Naive thymus-derived CD8-positive, alpha-beta T cell (primary cell): ENCODE measurements at regions not wholly inside any gene's neighbourhood (a gene's known extent, or its start where the extent isn't known, plus 50 kb on each side); places are given as distances from the start of the nearest gene placed in this dataset.
"Not testable (repeated sequence)": the region's sequence is repeated elsewhere in the genome, so short reads cannot be mapped to it uniquely, and the experiment has no call there.

Experiments used
- ATAC-seq, 2 donors: fragments of 150-1000 bp; cut with Tn5 transposase in 1 of 2; sonication (Bioruptor Pico), chemical (Tn5 transposase) in 1 of 2; 1 replicate in 1 of 2; 2 replicates in 1 of 2; pipeline ENCODE4 v1.10.0; 2021; ENCODE audit warnings: mild to moderate bottlenecking in 2 of 2, moderate library complexity in 2 of 2
- POLR2A ChIA-PET: fragments of 350-600 bp; sonication (Branson Sonifier 250); formaldehyde crosslinking; loops from one replicate; lab custom pipeline; 2021; ENCODE audit warnings: antibody characterized with exemption; lab: Charles Lee
- DNase-seq, 10 donors: peaks; one replicate each; pipeline versions ENCODE4 v3.0.0 to v3.0.0-alpha.2; 2020 to 2022
- H3K27ac Mint-ChIP-seq, 10 donors: one replicate each; pipeline ENCODE4 v1.8.0; 2020 to 2022; ENCODE audit warnings: mild to moderate bottlenecking in 10 of 10, mixed read lengths in 10 of 10, moderate library complexity in 4 of 10, inconsistent platforms in 1 of 10
- H3K27me3 Mint-ChIP-seq, 5 donors: one replicate each; pipeline ENCODE4 v1.8.0; 2021 to 2022; ENCODE audit warnings: mixed read lengths in 5 of 5
- H3K36me3 Mint-ChIP-seq, 3 donors: one replicate each; pipeline ENCODE4 v1.8.0; 2020 to 2022; ENCODE audit warnings: mixed read lengths in 3 of 3, mild to moderate bottlenecking in 2 of 3, inconsistent platforms in 1 of 3
- H3K4me1 Mint-ChIP-seq, 4 donors: one replicate each; pipeline ENCODE4 v1.8.0; 2021 to 2022; ENCODE audit warnings: mixed read lengths in 4 of 4
- H3K4me3 Mint-ChIP-seq, 10 donors: one replicate each; pipeline ENCODE4 v1.8.0; 2020 to 2022; ENCODE audit warnings: mild to moderate bottlenecking in 10 of 10, mixed read lengths in 10 of 10, moderate library complexity in 6 of 10, inconsistent platforms in 1 of 10
- H3K9me3 Mint-ChIP-seq, 9 donors: one replicate each; pipeline ENCODE4 v1.8.0; 2020 to 2022; ENCODE audit warnings: mixed read lengths in 9 of 9, mild to moderate bottlenecking in 3 of 9, inconsistent platforms in 1 of 9, moderate library complexity in 1 of 9

DNA sequence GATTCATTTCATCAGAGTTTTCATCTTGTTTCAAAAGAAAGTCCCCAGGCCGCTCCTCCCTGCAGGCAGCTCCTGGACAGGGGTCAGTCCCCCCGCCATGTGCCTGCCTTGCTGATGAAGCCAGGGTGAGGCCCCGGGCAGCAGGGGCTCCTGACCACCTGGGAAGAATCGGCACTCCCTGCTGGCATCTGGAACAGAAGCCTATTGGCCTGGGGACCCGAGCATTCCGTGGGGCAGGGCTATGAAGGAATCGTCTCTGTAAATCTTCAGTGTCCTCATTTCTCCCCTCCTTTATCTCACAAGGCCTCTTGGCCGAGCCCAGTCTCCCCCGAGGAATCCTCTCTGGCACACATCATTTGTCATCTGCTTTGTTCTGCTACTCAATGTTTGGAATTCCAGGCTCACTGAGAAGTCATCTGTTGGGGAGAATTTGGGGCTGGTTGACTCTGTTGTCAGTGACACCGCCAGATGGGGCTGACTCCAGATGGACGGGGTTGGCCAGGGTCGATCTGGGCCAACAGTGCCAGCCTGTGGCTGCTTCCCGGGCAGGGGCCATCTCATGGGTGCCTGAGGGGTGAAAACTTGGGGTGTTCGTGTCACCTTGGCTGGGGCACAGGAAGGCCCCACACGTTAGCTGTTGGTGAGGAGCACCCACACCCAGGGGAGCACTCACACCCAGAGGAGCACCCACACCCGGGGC, 184.6 kb downstream of the LAT start:
- ATAC-seq, H3K4me3 Mint-ChIP-seq, H3K27me3 Mint-ChIP-seq, H3K36me3 Mint-ChIP-seq, DNase-seq, H3K9me3 Mint-ChIP-seq, H3K4me1 Mint-ChIP-seq, POLR2A ChIA-PET: not testable (repeated sequence)
- peak overlapping the region in 3 of 10 donors; percentile 34 to 77 (median 37) for H3K27ac Mint-ChIP-seq

GRCh38 chr16:29168515-29169259, 183.8 kb downstream of the LAT start:
- H3K27me3 Mint-ChIP-seq, H3K9me3 Mint-ChIP-seq, H3K4me3 Mint-ChIP-seq, DNase-seq, POLR2A ChIA-PET, ATAC-seq, H3K4me1 Mint-ChIP-seq, H3K36me3 Mint-ChIP-seq: not testable (repeated sequence)
- peak overlapping the region in 4 of 10 donors; percentile 21 to 71 (median 34) for H3K27ac Mint-ChIP-seq

GRCh38 chr16:29164442-29165089, 179.7 kb downstream of the LAT start:
- ATAC-seq, H3K4me3 Mint-ChIP-seq, DNase-seq, H3K36me3 Mint-ChIP-seq, H3K27ac Mint-ChIP-seq, H3K9me3 Mint-ChIP-seq, H3K27me3 Mint-ChIP-seq, POLR2A ChIA-PET, H3K4me1 Mint-ChIP-seq: not testable (repeated sequence)

- DNase-seq, H3K27me3 Mint-ChIP-seq, ATAC-seq, H3K36me3 Mint-ChIP-seq, POLR2A ChIA-PET, H3K9me3 Mint-ChIP-seq: not testable (repeated sequence)
- peak overlapping the region in 1 of 10 donors; percentile 36 for H3K4me3 Mint-ChIP-seq
- peak overlapping the region in 9 of 10 donors; percentile 49 to 95 (median 87) for H3K27ac Mint-ChIP-seq
- peaks cover 10 to 29% (median 27%) of the 10 kb centered on the region in 4 donors for H3K4me1 Mint-ChIP-seq
These were observed 175.3 kb downstream of the LAT start for GRCh38 chr16:29160171-29160570.

GRCh38 chr16:29159603-29160002, 174.8 kb downstream of the LAT start:
- H3K27me3 Mint-ChIP-seq, ATAC-seq, DNase-seq, POLR2A ChIA-PET, H3K9me3 Mint-ChIP-seq, H3K4me3 Mint-ChIP-seq, H3K36me3 Mint-ChIP-seq: not testable (repeated sequence)
- Mint-ChIP-seq H3K27ac (peak overlapping the region in 7 of 10 donors; percentile 32 to 95 (median 84)), H3K4me1 (peaks cover 14 to 35% (median 33%) of the 10 kb centered on the region in 4 donors)

DNA sequence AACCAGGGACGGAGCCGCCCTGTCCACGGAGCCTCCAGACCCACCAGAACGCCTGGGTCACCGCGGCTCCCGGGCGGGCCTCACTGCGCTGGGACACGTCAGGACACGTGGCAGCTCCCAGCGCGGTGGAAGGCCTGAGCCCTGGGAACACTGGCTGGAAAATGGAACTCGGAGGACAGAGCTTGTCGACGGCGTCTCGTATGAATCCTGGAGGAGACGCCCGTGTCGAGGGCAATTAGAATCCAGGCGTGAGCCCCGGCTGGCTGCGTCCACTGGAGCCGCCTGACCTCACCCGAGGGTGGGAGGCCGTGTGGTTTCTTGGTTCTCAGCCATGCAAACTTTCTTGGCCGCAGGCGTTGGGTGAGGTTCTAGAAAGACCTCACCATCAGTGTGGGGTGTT, 173.9 kb downstream of the LAT start:
- H3K36me3 Mint-ChIP-seq, result peaks cover 0 to 6% (median 3%) of the 10 kb centered on the region in 3 donors
- POLR2A ChIA-PET, result no interaction called here
- DNase-seq, result no peak
- no peak overlapping the region for H3K4me3 Mint-ChIP-seq
- ATAC-seq, result no peak
- no peak overlapping the region for H3K27ac Mint-ChIP-seq
- H3K4me1 Mint-ChIP-seq, result peaks cover 17 to 43% (median 38%) of the 10 kb centered on the region in 4 donors
- H3K9me3 Mint-ChIP-seq, result no peaks in the 10 kb centered on the region
- no peaks in the 10 kb centered on the region for H3K27me3 Mint-ChIP-seq

- Mint-ChIP-seq H3K27ac (peak overlapping the region in 9 of 10 donors; percentile 88 to 98 (median 97)), H3K4me1 (peaks cover 18 to 44% (median 40%) of the 10 kb centered on the region in 4 donors)
- H3K27me3 Mint-ChIP-seq, H3K9me3 Mint-ChIP-seq, H3K4me3 Mint-ChIP-seq, H3K36me3 Mint-ChIP-seq, POLR2A ChIA-PET, ATAC-seq, DNase-seq: not testable (repeated sequence)
These were observed 173.4 kb downstream of the LAT start for GRCh38 chr16:29158031-29158784.

- ATAC-seq (peak; percentile 58 to 67), DNase-seq (peak in 8 of 10 donors; percentile 11 to 82 (median 58))
- POLR2A ChIA-PET, H3K27me3 Mint-ChIP-seq, H3K36me3 Mint-ChIP-seq, H3K9me3 Mint-ChIP-seq: not testable (repeated sequence)
- Mint-ChIP-seq H3K4me1 (peaks cover 22 to 50% (median 46%) of the 10 kb centered on the region in 4 donors), H3K27ac (peak overlapping the region; percentile 93 to 98 (median 97)), H3K4me3 (peak overlapping the region; percentile 32 to 80 (median 56))
These were observed 172.4 kb downstream of the LAT start for GRCh38 chr16:29157051-29157923.

GRCh38 chr16:29156511-29156910, 171.7 kb downstream of the LAT start:
- no peaks in the 10 kb centered on the region for H3K27me3 Mint-ChIP-seq
- peaks cover 0 to 6% (median 5%) of the 10 kb centered on the region in 3 donors for H3K36me3 Mint-ChIP-seq
- POLR2A ChIA-PET, result interaction anchor here (1.4 kb wide), 1 partner anchor 12 kb away, joined by 3 read pairs; no protein-coding TSS in a partner anchor
- H3K4me1 Mint-ChIP-seq, result peaks cover 24 to 57% (median 53%) of the 10 kb centered on the region in 4 donors
- no peak for DNase-seq
- peak overlapping the region in 9 of 10 donors; percentile 32 to 80 (median 62) for H3K4me3 Mint-ChIP-seq
- H3K27ac Mint-ChIP-seq, result peak overlapping the region; percentile 93 to 98 (median 97)
- ATAC-seq, result no peak
- H3K9me3 Mint-ChIP-seq, result no peaks in the 10 kb centered on the region

DNA sequence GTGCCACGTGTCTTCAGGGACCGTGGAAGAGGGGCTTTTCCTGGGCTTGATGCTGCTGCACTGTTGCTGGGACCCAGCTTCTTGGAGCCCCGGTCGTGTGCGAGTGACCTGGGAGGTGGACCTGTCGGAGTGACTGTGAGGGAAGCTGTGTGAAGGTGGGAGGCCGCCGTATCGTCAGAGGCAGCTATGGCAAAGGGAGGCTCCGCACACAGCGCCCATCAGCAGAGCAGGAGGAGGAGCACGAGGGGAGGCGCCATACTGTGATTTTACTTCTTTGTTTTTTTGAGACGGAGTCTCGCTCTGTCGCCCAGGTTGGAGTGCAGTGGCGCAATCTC, 171.0 kb downstream of the LAT start:
- H3K36me3 Mint-ChIP-seq, H3K9me3 Mint-ChIP-seq, H3K27me3 Mint-ChIP-seq, ATAC-seq: not testable (repeated sequence)
- Mint-ChIP-seq H3K4me1 (peaks cover 24 to 62% (median 56%) of the 10 kb centered on the region in 4 donors), H3K4me3 (peak overlapping the region in 8 of 10 donors; percentile 39 to 82 (median 76)), H3K27ac (peak overlapping the region; percentile 93 to 98 (median 97))
- DNase-seq, result peak in 1 of 10 donors; percentile 64
- POLR2A ChIA-PET, result interaction anchor here (1.4 kb wide), 1 partner anchor 12 kb away, joined by 3 read pairs; no protein-coding TSS in a partner anchor

DNA sequence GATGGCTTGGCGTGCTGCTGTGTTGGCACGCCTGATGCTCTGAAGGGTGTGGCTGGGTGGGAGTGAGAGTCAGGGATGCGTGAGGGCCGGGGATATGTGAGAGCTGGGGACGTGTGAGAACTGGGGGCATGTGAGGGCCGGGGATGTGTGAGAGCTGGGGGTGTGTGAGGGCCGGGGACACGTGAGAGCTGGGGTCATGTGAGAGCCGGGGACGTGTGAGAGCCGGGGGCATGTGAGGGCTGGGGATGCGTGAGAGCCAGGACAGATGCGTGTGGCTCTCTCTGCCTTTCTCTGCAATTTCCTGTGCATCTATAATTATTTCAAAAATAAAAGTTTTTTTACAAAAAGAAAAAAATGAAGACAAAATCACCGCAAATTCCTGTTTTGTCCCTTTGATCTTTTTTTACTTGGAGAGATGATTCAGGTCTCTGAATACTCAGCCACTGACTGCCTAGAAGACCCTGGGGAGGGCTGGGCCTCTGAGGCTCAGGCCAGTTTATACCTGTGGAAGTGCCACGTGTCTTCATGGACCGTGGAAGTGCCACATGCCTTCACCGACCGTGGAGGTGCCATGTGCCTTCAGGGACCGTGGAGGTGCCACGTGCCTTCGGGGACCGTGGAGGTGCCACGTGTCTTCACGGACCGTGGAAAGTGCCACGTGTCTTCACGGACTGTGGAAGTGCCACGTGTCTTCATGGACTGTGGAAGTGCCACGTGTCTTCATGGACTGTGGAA, 170.4 kb downstream of the LAT start:
- H3K9me3 Mint-ChIP-seq, H3K27me3 Mint-ChIP-seq, H3K36me3 Mint-ChIP-seq: not testable (repeated sequence)
- peak overlapping the region; percentile 93 to 98 (median 97) for H3K27ac Mint-ChIP-seq
- POLR2A ChIA-PET, result interaction anchor here (0.5 to 1.4 kb wide), 2 partner anchors 11 to 1659 kb away, joined by 3 to 7 read pairs; no protein-coding TSS in a partner anchor
- DNase-seq, result peak; percentile 12 to 90 (median 66)
- H3K4me1 Mint-ChIP-seq, result peaks cover 24 to 66% (median 60%) of the 10 kb centered on the region in 4 donors
- peak overlapping the region; percentile 36 to 82 (median 76) for H3K4me3 Mint-ChIP-seq
- ATAC-seq, result peak; percentile 76 to 82
